ENCODE measurements at regions not wholly inside any gene's neighbourhood (a gene's known extent, or its start where the extent isn't known, plus 50 kb on each side); places are given as distances from the start of the nearest gene placed in this dataset.

DNA sequence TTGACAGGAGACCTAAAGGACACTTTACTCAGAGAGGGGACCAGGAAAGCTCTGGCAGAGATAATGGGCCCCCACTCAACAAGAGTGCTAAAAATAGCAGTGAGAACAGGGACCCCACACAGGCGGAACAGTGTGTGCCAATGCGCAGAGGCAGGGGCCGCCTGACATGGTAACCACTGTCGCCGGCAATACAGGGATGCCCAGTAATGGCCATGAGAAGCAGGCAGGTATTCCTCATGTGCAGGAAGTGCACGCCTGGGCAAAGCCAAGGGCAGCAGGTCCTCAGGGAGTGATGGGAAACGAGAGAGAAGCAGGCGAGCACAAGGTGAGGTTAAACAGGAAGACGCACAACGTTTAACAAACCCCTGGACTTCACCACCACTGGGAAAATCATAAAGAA is 757.1 kb downstream of the LIG4 start:
- H3K4me1 Mint-ChIP-seq = no peaks in the 10 kb centered on the region
- H3K27me3 Mint-ChIP-seq (ENCODE audit: low read depth in 2 of 2) = no peaks in the 10 kb centered on the region
- peaks cover 7 to 19% of the 10 kb centered on the region in 2 donors for H3K9me3 Mint-ChIP-seq
- Histone ChIP-seq H3K36me3 (ENCODE audit: control insufficient read depth, insufficient read depth, low read length) (no peaks in the 10 kb centered on the region), H3K4me3 (ENCODE audit: low read length) (no peak overlapping the region), H3K27ac (ENCODE audit: low read length) (no peak overlapping the region), H3K4me1 (ENCODE audit: control insufficient read depth, insufficient read depth, low read length) (no peaks in the 10 kb centered on the region), H3K27me3 (ENCODE audit: control insufficient read depth, insufficient read depth, low read length) (no peaks in the 10 kb centered on the region), H3K9me3 (ENCODE audit: control insufficient read depth, insufficient read depth, low read length) (peaks cover 6% of the 10 kb centered on the region)
- TF ChIP-seq, protein P1, sequence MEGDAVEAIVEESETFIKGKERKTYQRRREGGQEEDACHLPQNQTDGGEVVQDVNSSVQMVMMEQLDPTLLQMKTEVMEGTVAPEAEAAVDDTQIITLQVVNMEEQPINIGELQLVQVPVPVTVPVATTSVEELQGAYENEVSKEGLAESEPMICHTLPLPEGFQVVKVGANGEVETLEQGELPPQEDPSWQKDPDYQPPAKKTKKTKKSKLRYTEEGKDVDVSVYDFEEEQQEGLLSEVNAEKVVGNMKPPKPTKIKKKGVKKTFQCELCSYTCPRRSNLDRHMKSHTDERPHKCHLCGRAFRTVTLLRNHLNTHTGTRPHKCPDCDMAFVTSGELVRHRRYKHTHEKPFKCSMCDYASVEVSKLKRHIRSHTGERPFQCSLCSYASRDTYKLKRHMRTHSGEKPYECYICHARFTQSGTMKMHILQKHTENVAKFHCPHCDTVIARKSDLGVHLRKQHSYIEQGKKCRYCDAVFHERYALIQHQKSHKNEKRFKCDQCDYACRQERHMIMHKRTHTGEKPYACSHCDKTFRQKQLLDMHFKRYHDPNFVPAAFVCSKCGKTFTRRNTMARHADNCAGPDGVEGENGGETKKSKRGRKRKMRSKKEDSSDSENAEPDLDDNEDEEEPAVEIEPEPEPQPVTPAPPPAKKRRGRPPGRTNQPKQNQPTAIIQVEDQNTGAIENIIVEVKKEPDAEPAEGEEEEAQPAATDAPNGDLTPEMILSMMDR (IDR thresholded peaks at IDR 0.05) = no peak
- no peaks in the 10 kb centered on the region for H3K36me3 Mint-ChIP-seq
- H3K4me3 Mint-ChIP-seq = no peak overlapping the region
- no peak for ATAC-seq
- no peak overlapping the region for H3K27ac Mint-ChIP-seq
- WGBS (ENCODE audit: insufficient coverage) = 86% methylated on average over 10 of the region's 10 CpGs
- DNase-seq = no peak
- intact Hi-C loops (cut with micrococcal nuclease) = no loop called here

DNA sequence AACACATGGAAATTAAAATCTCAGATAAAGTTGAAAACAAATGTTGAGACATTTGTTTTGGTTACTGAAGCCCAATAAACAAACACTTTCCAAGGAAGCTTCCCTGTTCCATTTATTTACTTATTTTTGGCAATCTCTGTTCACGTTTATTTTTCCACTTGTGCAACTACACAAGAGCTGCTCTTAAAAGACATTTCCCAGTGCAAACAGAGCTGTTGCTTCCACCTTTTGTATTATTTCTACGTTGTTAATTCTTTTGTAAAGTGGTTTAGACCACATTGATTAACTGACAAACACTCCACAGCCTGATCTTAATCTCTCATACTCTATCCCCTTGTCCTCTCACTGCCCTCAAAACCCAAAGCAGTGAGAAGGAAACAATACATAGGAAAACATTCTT is 757.6 kb downstream of the LIG4 start:
- H3K36me3 ChIP-seq (ENCODE audit: control insufficient read depth, insufficient read depth, low read length) = no peaks in the 10 kb centered on the region
- no peak overlapping the region for H3K4me3 Mint-ChIP-seq
- H3K36me3 Mint-ChIP-seq = no peaks in the 10 kb centered on the region
- TF ChIP-seq, protein P1 (IDR thresholded peaks at IDR 0.05) = no peak
- H3K27ac Mint-ChIP-seq = no peak overlapping the region
- no peaks in the 10 kb centered on the region for H3K27me3 ChIP-seq (ENCODE audit: control insufficient read depth, insufficient read depth, low read length)
- H3K4me3 ChIP-seq (ENCODE audit: low read length) = no peak overlapping the region
- no peaks in the 10 kb centered on the region for H3K27me3 Mint-ChIP-seq (ENCODE audit: low read depth in 2 of 2)
- intact Hi-C loops (cut with micrococcal nuclease) = no loop called here
- peaks cover 7 to 19% of the 10 kb centered on the region in 2 donors for H3K9me3 Mint-ChIP-seq
- peaks cover 9% of the 10 kb centered on the region for H3K9me3 ChIP-seq (ENCODE audit: control insufficient read depth, insufficient read depth, low read length)
- DNase-seq (no peak), ATAC-seq (no peak)
- H3K4me1 Mint-ChIP-seq = no peaks in the 10 kb centered on the region
- no peaks in the 10 kb centered on the region for H3K4me1 ChIP-seq (ENCODE audit: control insufficient read depth, insufficient read depth, low read length)
- H3K27ac ChIP-seq (ENCODE audit: low read length) = no peak overlapping the region
- 17% methylated on average over 2 of the region's 2 CpGs for WGBS (ENCODE audit: insufficient coverage)

DNA sequence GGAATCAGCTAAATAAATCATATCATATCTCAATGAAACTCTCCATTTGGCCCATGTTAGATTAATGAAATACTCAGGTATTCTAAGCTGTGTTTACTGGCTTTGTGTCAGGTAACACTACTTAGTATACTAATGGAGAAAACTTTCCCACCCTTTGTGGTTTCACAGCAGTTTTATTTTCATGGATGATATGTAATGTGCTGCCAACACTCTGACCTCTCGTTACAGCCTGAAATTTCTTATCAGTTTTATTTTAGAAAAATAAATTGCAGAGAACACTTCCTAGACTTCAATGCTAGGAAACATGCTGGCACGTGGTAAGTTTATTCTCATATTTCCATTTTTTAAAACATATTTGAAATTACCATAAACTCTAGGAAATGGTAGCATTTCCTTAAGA is 758.9 kb downstream of the LIG4 start:
- no peak overlapping the region for H3K4me3 ChIP-seq (ENCODE audit: low read length)
- H3K27ac Mint-ChIP-seq = no peak overlapping the region
- 88% methylated on average over 1 of the region's 2 CpGs for WGBS (ENCODE audit: insufficient coverage)
- peaks cover 13 to 23% of the 10 kb centered on the region in 2 donors for H3K9me3 Mint-ChIP-seq
- intact Hi-C loops (cut with micrococcal nuclease) = no loop called here
- ATAC-seq (no peak), DNase-seq (no peak)
- H3K27ac ChIP-seq (ENCODE audit: low read length) = no peak overlapping the region
- H3K36me3 Mint-ChIP-seq = no peaks in the 10 kb centered on the region
- H3K27me3 Mint-ChIP-seq (ENCODE audit: low read depth in 2 of 2) = no peaks in the 10 kb centered on the region
- H3K27me3 ChIP-seq (ENCODE audit: control insufficient read depth, insufficient read depth, low read length) = no peaks in the 10 kb centered on the region
- TF ChIP-seq, protein P1 (IDR thresholded peaks at IDR 0.05) = no peak
- peaks cover 8 to 11% of the 10 kb centered on the region in 2 donors for H3K4me1 Mint-ChIP-seq
- no peak overlapping the region for H3K4me3 Mint-ChIP-seq
- no peaks in the 10 kb centered on the region for H3K36me3 ChIP-seq (ENCODE audit: control insufficient read depth, insufficient read depth, low read length)
- no peaks in the 10 kb centered on the region for H3K4me1 ChIP-seq (ENCODE audit: control insufficient read depth, insufficient read depth, low read length)
- peaks cover 9% of the 10 kb centered on the region for H3K9me3 ChIP-seq (ENCODE audit: control insufficient read depth, insufficient read depth, low read length)

DNA sequence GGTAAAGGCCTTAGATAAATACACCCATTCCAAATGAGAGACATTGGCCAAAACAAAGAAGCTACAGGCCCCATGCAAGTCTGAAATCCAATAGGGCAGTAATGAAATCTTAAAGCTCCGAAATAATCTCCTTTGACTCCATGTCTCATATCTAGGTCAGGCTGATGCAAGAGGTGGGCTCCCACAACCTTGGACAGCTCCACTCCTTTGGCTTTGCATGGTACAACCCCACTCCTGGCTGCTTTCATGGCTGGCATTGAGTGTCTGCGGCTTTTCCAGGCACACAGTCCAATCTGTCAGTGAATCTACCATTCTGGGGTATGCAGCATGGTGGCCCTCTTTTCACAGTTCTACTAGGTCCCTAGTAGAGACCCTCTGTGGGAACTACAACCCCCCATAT is 762.5 kb downstream of the LIG4 start:
- Histone ChIP-seq H3K4me3 (ENCODE audit: low read length) (no peak overlapping the region), H3K36me3 (ENCODE audit: control insufficient read depth, insufficient read depth, low read length) (no peaks in the 10 kb centered on the region), H3K27me3 (ENCODE audit: control insufficient read depth, insufficient read depth, low read length) (no peaks in the 10 kb centered on the region), H3K4me1 (ENCODE audit: control insufficient read depth, insufficient read depth, low read length) (peaks cover 5% of the 10 kb centered on the region), H3K9me3 (ENCODE audit: control insufficient read depth, insufficient read depth, low read length) (peaks cover 13% of the 10 kb centered on the region), H3K27ac (ENCODE audit: low read length) (no peak overlapping the region)
- no peaks in the 10 kb centered on the region for H3K36me3 Mint-ChIP-seq
- intact Hi-C loops (cut with micrococcal nuclease) = no loop called here
- no peaks in the 10 kb centered on the region for H3K27me3 Mint-ChIP-seq (ENCODE audit: low read depth in 2 of 2)
- no peak overlapping the region for H3K4me3 Mint-ChIP-seq
- no peak overlapping the region for H3K27ac Mint-ChIP-seq
- TF ChIP-seq, protein P1 (IDR thresholded peaks at IDR 0.05) = no peak
- H3K4me1 Mint-ChIP-seq = peaks cover 24 to 27% of the 10 kb centered on the region in 2 donors
- WGBS (ENCODE audit: insufficient coverage) = 83% methylated on average over 2 of the region's 2 CpGs
- ATAC-seq (no peak), DNase-seq (no peak)
- peaks cover 20 to 33% of the 10 kb centered on the region in 2 donors for H3K9me3 Mint-ChIP-seq

All from natural killer cell (primary cell).